GM19099 (cell line): ENCODE measurements at regions not wholly inside any gene's neighbourhood (a gene's known extent, or its start where the extent isn't known, plus 50 kb on each side); places are given as distances from the start of the nearest gene placed in this dataset.

Source experiments
- POLR2A ChIP-seq: IDR thresholded peaks from 3 replicates; pipeline ENCODE4 v1.6.1; 2011; ENCODE audit warnings: low read depth; ENCODE audit not compliant: insufficient read length; ENCODE audit errors: extremely low read depth

- TF ChIP-seq POLR2A: no peak
Measured at GRCh38 chr2:8392098-8392866, 289.6 kb upstream of the ID2 start.

DNA sequence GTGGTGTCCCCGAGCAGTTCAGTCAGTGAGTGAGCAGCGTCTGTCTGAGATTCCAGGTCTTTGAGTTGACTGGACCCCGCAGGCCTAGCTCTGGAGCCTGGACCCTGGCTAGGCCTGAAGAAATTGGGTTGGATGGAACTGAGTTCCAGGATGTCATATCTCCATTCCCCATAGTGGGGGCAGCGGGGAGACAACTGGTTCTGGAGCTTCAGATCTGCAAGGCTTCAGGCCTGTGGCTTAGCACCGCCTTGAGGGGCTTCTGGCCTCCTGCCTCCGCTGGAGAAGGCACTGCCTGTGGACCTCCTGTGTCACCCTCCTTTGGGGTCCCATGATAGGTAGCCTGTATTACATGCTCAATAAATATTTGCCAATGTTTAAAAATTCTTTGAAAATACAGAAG, 288.4 kb upstream of the ID2 start:
- no peak for TF ChIP-seq POLR2A

DNA sequence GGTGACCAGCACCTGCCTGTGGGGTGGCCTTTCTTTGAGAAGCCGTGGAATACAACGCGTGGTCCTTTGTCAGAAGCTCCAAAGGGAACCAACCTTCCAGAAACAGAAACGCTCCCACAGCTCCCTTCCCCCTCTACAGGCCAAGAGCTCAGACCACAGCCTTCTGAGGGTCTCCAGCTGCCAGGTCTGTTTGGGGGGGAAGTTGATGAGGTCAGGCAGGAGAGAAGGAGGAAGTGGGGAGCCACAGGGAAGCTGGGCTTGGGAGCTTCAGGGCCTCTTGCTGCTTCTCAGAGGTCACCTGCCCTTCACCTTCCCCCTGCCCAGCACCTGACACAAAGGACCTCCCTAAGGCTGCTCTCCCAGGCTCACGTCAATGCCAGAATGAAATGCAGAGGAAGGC, 287.7 kb upstream of the ID2 start:
- TF ChIP-seq POLR2A: no peak

- TF ChIP-seq POLR2A: no peak
Measured at GRCh38 chr2:8394569-8395359, 287.1 kb upstream of the ID2 start.

DNA sequence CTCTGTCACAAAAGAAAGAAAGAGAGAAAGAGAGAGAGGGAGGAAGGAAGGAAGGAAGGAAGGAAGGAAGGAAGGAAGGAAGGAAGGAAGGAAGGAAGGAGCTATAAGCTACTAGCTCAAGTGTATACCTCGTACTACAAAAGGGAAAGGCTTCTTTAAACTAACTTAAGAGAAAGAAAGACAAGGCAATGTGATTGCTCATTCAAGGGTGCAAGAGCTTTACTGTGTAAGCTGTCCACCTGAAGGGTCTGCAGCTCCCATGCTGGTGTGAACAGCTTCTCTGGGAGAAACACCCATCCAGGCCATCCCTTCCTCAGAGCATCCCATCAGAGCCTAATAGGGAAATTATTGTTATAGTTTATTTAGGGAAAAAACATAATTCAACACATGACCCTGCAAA, 286.1 kb upstream of the ID2 start:
- TF ChIP-seq POLR2A: no peak

GRCh38 chr2:8398040-8398668, 283.7 kb upstream of the ID2 start:
- no peak for TF ChIP-seq POLR2A

GRCh38 chr2:8399731-8400130, 282.1 kb upstream of the ID2 start:
- no peak for TF ChIP-seq POLR2A

GRCh38 chr2:8400196-8400595, 281.7 kb upstream of the ID2 start:
- no peak for TF ChIP-seq POLR2A

GRCh38 chr2:8402222-8402621, 279.6 kb upstream of the ID2 start:
- no peak for TF ChIP-seq POLR2A

DNA sequence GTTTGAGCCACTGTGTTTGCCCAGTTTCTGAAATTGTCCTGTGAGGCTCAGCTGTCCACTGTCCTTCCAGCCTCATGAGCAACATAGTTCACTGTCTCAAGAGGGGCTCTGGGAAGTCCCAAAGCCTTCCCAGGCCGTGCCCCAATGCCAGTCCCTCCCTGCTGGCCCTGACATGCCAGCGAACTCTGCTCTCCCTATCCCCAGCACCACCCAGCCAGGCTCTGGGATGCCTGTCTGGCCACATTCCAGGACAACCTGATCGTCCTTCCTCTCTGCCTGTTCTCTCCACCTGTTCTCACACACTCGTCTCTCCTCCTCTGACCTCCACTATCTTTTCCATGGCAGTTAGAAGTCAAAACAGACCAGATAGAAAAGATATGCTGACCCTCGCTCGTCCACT, 278.0 kb upstream of the ID2 start:
- no peak for TF ChIP-seq POLR2A

GRCh38 chr2:8405334-8405733, 276.5 kb upstream of the ID2 start:
- TF ChIP-seq POLR2A: no peak

GRCh38 chr2:8406271-8406670, 275.6 kb upstream of the ID2 start:
- no peak for TF ChIP-seq POLR2A

- TF ChIP-seq POLR2A: no peak
Measured at GRCh38 chr2:8407332-8407731, 274.5 kb upstream of the ID2 start.

- TF ChIP-seq POLR2A: no peak
Measured at GRCh38 chr2:8408560-8409460, 273.0 kb upstream of the ID2 start.
